Panc1 (cell line): ENCODE measurements at regions not wholly inside any gene's neighbourhood (a gene's known extent, or its start where the extent isn't known, plus 50 kb on each side); places are given as distances from the start of the nearest gene placed in this dataset.

ENCODE experiments used
- POLR2AphosphoS5 ChIP-seq: IDR thresholded peaks from 2 replicates; pipeline ENCODE4 v1.6.1; 2012; ENCODE audit warnings: mild to moderate bottlenecking, low read depth, low read length, moderate library complexity
- SIN3A ChIP-seq: IDR thresholded peaks from 2 replicates; pipeline ENCODE4 v1.6.1; 2012; ENCODE audit warnings: low read depth, mild to moderate bottlenecking, low read length, moderate library complexity, borderline replicate concordance; ENCODE audit not compliant: insufficient read depth
- TF ChIP-seq, protein P1 (sequence below): fragments of 450-650 bp; IDR thresholded peaks from 2 replicates; pipeline ENCODE4 v1.5.1; 2017; ENCODE audit warnings: mild to moderate bottlenecking
- TF ChIP-seq, protein P2 (sequence below), 2 experiments: IDR thresholded peaks; 2 replicates each; pipeline ENCODE4 v1.6.1; 2011 to 2012; ENCODE audit warnings: low read depth in 2 of 2, control low read depth in 1 of 2, low read length in 1 of 2, mild to moderate bottlenecking in 1 of 2, moderate library complexity in 1 of 2; ENCODE audit not compliant: insufficient read depth in 1 of 2

DNA sequence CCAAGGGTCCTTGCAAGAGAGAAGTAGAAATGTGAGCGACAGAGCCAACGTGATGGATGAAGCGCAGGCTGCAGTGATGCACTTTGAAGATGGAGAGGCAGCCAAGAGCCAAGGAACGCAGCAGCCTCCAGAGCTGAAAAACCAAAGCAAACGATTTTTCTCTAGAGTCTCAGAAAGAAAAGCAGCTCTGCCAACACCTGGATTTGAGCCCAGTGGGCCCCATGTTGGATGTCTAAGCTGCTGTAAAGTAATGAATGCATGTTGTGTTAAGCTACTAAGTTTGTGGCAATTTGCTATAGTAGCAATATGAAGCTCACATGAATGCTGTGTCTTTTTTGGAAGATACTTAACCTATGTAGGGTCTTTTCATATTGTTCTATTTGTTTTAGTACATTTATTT is 894.3 kb downstream of the EFNB2 start:
- TF ChIP-seq, protein P1, sequence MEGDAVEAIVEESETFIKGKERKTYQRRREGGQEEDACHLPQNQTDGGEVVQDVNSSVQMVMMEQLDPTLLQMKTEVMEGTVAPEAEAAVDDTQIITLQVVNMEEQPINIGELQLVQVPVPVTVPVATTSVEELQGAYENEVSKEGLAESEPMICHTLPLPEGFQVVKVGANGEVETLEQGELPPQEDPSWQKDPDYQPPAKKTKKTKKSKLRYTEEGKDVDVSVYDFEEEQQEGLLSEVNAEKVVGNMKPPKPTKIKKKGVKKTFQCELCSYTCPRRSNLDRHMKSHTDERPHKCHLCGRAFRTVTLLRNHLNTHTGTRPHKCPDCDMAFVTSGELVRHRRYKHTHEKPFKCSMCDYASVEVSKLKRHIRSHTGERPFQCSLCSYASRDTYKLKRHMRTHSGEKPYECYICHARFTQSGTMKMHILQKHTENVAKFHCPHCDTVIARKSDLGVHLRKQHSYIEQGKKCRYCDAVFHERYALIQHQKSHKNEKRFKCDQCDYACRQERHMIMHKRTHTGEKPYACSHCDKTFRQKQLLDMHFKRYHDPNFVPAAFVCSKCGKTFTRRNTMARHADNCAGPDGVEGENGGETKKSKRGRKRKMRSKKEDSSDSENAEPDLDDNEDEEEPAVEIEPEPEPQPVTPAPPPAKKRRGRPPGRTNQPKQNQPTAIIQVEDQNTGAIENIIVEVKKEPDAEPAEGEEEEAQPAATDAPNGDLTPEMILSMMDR = no peak
- TF ChIP-seq, protein P2, sequence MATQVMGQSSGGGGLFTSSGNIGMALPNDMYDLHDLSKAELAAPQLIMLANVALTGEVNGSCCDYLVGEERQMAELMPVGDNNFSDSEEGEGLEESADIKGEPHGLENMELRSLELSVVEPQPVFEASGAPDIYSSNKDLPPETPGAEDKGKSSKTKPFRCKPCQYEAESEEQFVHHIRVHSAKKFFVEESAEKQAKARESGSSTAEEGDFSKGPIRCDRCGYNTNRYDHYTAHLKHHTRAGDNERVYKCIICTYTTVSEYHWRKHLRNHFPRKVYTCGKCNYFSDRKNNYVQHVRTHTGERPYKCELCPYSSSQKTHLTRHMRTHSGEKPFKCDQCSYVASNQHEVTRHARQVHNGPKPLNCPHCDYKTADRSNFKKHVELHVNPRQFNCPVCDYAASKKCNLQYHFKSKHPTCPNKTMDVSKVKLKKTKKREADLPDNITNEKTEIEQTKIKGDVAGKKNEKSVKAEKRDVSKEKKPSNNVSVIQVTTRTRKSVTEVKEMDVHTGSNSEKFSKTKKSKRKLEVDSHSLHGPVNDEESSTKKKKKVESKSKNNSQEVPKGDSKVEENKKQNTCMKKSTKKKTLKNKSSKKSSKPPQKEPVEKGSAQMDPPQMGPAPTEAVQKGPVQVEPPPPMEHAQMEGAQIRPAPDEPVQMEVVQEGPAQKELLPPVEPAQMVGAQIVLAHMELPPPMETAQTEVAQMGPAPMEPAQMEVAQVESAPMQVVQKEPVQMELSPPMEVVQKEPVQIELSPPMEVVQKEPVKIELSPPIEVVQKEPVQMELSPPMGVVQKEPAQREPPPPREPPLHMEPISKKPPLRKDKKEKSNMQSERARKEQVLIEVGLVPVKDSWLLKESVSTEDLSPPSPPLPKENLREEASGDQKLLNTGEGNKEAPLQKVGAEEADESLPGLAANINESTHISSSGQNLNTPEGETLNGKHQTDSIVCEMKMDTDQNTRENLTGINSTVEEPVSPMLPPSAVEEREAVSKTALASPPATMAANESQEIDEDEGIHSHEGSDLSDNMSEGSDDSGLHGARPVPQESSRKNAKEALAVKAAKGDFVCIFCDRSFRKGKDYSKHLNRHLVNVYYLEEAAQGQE (IDR thresholded peaks at IDR 0.05; ENCODE audit: insufficient read depth in 1 of 2, low read depth in 2 of 2, low read length in 1 of 2) = no peak
- TF ChIP-seq POLR2AphosphoS5 (no peak), SIN3A (no peak)
